Uterus (tissue), 2 donors: ENCODE measurements at regions not wholly inside any gene's neighbourhood (a gene's known extent, or its start where the extent isn't known, plus 50 kb on each side); places are given as distances from the start of the nearest gene placed in this dataset.

Source experiments
- POLR2A ChIP-seq, 2 donors: fragments of 450-650 bp; IDR thresholded peaks; one replicate each; pipeline ENCODE4 v1.6.1; 2016; ENCODE audit warnings: antibody characterized with exemption in 2 of 2, mild to moderate bottlenecking in 1 of 2, moderate library complexity in 1 of 2
- TF ChIP-seq, protein P1 (sequence below), 4 experiments: fragments of 200-600 bp in 2 of 4; fragments of 450-650 bp in 2 of 4; sonication (generic) in 2 of 4; IDR thresholded peaks; one replicate each; pipeline ENCODE4 v1.5.1; 2016 to 2019; ENCODE audit warnings: antibody characterized with exemption in 4 of 4, mild to moderate bottlenecking in 2 of 4, moderate library complexity in 1 of 4

DNA sequence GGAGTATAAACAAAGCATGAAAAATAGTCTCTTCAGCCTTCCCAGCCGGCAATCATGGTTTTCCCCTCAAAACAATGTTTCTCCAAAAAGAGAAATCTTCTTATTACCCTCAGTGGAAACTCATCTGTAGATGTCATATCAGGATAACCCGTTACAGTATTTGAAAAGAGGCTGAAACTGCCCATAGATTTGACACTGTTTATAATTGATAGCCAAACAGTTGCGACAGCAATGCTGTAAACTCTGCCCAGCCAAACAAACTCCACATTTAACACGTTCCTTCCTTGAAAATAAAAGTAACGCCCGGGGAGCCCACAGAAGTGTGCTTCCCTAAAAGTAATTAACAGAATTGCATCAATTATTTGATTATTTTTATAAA, 201.3 kb upstream of the FOXN3 start:
- TF ChIP-seq, protein P1, sequence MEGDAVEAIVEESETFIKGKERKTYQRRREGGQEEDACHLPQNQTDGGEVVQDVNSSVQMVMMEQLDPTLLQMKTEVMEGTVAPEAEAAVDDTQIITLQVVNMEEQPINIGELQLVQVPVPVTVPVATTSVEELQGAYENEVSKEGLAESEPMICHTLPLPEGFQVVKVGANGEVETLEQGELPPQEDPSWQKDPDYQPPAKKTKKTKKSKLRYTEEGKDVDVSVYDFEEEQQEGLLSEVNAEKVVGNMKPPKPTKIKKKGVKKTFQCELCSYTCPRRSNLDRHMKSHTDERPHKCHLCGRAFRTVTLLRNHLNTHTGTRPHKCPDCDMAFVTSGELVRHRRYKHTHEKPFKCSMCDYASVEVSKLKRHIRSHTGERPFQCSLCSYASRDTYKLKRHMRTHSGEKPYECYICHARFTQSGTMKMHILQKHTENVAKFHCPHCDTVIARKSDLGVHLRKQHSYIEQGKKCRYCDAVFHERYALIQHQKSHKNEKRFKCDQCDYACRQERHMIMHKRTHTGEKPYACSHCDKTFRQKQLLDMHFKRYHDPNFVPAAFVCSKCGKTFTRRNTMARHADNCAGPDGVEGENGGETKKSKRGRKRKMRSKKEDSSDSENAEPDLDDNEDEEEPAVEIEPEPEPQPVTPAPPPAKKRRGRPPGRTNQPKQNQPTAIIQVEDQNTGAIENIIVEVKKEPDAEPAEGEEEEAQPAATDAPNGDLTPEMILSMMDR (IDR thresholded peaks at IDR 0.05), result no peak
- TF ChIP-seq POLR2A (IDR thresholded peaks at IDR 0.05), result no peak
